Uterus (tissue), 2 donors: ENCODE measurements at regions not wholly inside any gene's neighbourhood (a gene's known extent, or its start where the extent isn't known, plus 50 kb on each side); places are given as distances from the start of the nearest gene placed in this dataset.

Source experiments
- POLR2A ChIP-seq, 2 donors: fragments of 450-650 bp; IDR thresholded peaks; one replicate each; pipeline ENCODE4 v1.6.1; 2016; ENCODE audit warnings: antibody characterized with exemption in 2 of 2, mild to moderate bottlenecking in 1 of 2, moderate library complexity in 1 of 2
- TF ChIP-seq, protein P1 (sequence below), 4 experiments: fragments of 200-600 bp in 2 of 4; fragments of 450-650 bp in 2 of 4; sonication (generic) in 2 of 4; IDR thresholded peaks; one replicate each; pipeline ENCODE4 v1.5.1; 2016 to 2019; ENCODE audit warnings: antibody characterized with exemption in 4 of 4, mild to moderate bottlenecking in 2 of 4, moderate library complexity in 1 of 4

DNA sequence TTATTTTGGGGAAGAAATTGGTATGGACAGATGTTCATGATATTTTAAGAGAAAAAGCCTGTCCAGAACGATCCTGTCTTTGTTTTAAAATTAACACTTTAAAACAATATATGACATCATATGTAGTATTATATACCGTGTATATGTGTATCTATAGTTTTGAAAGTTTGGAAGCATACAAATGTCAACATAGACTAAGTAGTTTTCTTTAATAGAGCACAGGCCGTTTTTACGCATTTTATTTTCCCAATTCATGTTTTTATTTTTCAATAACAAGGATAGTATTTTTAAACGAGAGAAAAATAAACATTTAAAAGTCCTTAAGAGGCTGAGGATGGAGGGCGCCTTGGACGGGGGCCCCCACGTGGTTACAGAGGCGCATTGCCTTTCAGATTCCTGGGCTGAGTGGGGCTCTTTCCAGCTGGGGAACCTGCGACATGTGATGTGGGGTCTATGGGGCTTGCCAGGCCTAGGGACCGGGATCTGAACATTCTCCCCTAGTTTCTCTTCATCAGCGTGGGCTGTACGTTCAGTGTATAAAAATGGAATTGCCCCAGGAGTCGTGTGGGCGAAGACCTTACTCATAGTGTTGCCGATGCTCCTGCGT is 127.8 kb upstream of the ZNF746 start:
- TF ChIP-seq, protein P1, sequence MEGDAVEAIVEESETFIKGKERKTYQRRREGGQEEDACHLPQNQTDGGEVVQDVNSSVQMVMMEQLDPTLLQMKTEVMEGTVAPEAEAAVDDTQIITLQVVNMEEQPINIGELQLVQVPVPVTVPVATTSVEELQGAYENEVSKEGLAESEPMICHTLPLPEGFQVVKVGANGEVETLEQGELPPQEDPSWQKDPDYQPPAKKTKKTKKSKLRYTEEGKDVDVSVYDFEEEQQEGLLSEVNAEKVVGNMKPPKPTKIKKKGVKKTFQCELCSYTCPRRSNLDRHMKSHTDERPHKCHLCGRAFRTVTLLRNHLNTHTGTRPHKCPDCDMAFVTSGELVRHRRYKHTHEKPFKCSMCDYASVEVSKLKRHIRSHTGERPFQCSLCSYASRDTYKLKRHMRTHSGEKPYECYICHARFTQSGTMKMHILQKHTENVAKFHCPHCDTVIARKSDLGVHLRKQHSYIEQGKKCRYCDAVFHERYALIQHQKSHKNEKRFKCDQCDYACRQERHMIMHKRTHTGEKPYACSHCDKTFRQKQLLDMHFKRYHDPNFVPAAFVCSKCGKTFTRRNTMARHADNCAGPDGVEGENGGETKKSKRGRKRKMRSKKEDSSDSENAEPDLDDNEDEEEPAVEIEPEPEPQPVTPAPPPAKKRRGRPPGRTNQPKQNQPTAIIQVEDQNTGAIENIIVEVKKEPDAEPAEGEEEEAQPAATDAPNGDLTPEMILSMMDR (IDR thresholded peaks at IDR 0.05), result peak; percentile 4 to 57 (median 18)
- no peak for TF ChIP-seq POLR2A (IDR thresholded peaks at IDR 0.05)
